DMS79 treated with DMSO at 0.1 percent for 48 hours (cell line): ENCODE measurements at regions not wholly inside any gene's neighbourhood (a gene's known extent, or its start where the extent isn't known, plus 50 kb on each side); places are given as distances from the start of the nearest gene placed in this dataset.

ENCODE experiments used
- DNase-seq: peaks from one replicate; lab custom pipeline; 2025; lab: John Stamatoyannopoulos, UW

DNA sequence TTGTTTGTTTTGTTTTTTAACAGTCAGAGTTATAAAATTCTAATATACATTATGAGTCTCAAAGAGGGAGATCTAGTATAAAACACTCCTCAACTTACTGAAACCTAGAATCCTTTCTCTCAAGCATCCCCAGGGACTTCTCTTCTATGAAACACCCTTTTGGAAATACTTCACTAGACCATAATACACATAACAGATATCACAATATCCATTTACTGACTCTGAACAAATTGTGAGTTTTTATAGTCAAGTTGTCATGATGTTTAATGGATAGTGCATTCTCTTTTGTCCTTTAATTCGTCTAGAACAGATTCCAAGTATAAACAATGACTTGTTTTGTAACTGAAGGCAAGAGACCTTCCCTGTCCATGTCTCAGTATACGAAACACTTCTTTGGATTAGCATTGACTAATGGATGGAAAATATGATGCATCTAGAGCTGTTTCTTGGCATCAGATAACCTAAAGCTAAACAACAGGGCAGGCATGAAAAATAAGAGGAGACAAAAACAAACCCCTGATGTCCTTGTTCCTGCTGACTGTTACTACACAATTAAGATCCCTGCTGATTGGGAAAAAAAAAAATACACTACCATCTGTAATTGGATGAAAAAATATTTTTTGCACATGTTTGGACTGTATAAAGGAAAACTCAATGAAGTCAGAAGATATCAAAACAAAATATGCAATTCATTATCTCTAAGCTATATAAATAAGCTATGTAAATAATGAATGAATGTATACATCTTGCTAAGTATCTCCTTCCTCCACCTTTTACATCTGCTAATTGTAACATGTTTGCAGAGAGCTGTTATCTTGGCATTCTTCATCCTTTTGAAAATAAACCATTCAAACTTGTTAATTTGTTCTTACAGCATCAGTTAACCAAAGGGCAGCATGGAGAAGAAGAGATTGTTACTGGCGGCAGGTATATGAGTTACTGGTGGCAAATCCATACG is 214.2 kb downstream of the LACC1 start:
- DNase-seq = no peak

DNA sequence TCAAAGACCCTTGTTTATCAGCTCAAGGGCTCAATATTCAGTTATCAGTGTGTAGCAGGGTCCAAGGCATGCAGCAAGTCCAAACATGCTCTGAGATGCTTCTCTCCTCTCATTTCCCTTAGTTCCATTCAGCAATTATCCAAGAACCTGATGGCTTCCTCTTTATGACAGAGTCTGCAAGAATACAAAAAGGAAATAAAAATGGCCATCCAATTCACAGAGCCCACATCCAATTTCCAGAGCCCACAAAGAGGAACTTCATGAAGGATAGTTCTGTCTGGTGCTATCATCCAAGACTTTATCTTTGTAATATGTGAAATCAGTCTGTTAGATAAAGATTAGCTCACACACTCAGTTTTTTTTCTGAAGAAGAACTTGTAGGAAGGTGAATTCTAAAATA is 217.2 kb downstream of the LACC1 start:
- no peak for DNase-seq

DNA sequence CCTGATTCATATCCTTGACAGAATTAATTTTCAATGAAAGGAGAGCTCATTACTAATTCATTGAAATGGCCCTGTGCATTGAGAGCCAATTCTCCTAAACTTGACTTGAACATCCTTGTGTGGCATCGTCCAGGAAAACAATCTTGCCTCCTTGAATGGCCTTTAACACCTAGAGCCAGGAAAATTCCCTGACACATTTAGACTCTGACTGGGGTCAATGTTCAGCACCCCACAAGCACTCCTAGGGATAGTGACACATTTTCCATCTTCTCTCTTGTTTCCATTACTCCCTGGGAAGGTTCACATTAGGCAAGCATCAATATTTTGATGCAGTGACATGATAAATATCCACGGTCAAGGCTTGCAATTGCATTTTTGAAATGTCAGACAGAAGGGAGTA is 218.9 kb downstream of the LACC1 start:
- no peak for DNase-seq

DNA sequence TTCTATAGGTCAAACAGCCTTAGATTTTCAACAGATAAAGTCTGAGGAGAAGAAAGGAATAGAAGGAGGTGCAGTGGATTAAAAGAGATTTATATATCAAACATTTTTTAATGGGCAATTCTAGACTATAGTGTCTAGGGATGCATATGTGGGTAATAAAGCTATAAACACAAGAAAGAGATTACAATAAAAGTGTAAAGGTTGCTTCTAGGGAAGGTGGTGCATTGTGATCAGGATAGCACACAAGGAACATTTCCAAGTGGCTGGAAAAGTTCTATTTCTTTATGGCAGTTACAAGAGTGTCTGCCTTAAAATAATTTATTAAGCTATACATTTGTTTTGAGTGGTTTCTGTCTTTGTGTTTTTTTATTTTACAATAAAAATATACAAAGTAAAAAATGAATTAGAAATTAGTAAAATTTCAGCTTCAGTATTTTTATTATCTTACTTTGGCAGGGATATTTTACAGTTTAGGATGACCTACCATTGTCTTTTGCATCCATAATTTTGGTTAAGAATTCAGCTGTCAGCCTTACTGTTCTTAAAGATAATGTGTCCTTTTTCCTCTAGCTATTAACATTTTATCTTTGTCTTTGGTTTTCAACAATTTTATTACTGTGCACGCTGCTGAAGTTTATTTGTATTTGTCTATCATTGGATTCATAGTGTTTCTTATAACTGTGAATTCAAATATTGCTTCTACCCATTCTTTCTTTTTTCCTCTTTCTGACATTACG is 221.8 kb downstream of the LACC1 start:
- DNase-seq = no peak

DNA sequence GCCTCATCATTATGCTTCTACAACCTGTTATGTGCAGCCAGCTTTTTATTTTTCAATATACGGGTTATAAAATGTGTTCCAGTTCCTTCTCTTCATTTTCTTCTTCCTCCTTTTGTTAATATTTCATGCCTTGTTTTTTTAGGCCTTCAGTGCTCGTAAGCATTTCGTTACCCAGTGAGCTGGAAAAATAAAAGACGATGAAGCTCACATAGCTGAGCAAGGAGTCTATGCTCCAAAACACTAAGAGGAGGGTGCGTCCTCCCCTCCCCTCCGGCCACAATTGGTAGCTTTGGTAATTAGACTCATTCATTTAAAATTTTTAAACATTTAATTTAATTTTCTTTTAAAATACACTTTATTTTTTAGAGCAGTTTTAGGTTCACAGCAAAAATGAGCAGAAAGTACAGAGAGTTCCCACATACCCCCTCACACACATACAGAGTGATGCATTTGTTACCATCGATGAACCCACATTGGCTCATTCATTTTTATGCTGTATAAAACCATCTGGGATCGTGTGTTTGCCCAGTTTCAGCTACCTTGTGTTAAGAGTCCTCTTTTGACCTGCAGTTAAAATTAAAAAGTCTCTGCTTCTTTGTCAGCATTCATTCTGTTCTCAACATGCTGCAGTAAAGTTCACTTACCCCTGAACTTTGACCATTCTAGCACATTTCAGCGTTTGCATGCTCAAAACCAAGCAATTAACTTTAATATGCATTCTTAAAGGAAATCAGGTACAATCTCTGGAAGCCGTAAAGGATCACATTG is 223.9 kb downstream of the LACC1 start:
- no peak for DNase-seq

DNA sequence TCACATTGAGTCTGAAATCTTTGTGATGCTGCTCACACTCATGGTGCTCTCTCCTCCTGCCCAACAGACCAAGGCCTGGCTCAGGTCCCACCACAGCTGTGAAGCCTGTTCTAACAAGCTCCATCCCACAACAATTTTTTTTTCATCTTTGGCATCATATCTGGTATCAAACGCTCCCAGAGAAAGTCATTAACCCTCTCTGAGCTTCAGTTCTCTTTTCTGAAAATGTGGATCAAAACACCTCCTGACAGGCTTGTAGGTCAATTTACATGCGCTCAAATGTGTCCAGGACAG is 224.4 kb downstream of the LACC1 start:
- peak; percentile 18 for DNase-seq

DNA sequence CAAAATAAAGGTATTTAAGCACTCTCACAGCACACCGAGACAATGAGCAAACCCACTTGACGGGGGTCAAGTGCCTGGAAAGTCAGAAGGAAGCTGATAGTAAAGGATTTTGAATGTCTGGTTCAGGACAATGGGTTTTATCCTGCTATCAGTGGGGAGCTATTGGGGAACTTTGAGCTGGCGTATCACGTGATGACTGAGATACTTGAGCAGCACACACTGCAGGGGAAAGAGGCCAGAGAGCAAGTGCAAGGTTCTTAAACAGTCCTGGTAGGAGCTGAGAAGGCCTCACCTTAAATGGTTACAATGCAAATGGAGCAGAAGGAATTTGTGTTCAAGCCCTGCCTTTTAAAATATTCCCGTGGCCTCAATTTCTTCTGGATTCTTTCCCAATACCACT is 225.3 kb downstream of the LACC1 start:
- DNase-seq = peak; percentile 19

DNA sequence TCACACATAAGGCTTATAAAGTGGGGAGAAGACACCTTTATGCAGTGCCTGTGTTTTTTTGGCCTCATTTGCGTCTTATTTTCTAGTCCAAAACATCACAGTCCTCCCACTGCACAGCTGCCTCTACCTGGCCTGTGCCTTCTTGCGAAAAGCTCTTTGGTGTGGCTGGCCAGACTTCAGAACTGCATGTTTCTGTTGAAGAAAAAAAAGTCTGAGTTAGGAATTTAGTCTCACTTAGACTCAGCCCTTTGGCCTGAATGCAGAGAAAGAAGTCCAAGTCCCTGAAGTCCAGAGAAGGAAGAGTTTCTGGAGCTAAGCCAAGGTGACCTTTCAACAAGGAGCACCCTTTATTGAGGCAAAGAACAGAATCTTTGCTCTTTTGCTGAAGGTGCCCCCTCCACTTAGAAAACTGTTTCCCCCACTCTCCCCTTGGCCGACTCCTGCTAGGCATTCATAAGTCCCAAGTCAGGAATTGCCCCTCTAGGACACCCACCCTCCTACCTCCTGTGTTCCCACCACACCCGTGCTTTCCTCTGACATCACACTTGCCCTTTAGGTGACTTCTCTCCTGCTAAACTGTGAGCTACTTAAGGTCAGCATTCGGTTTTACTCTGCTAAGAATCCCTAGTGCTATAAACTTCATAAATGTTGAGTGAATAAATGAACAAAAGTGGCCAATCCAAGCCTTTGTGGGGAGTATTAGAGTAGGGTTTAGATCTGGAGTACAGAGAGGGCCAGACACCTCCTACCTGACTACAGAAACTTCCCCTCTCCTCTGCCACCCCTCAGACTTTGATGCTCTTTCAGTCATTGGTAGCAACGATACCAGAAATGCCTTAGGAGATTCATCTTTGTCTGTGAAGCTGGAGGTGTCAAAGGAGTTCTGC is 226.8 kb downstream of the LACC1 start:
- DNase-seq = no peak

DNA sequence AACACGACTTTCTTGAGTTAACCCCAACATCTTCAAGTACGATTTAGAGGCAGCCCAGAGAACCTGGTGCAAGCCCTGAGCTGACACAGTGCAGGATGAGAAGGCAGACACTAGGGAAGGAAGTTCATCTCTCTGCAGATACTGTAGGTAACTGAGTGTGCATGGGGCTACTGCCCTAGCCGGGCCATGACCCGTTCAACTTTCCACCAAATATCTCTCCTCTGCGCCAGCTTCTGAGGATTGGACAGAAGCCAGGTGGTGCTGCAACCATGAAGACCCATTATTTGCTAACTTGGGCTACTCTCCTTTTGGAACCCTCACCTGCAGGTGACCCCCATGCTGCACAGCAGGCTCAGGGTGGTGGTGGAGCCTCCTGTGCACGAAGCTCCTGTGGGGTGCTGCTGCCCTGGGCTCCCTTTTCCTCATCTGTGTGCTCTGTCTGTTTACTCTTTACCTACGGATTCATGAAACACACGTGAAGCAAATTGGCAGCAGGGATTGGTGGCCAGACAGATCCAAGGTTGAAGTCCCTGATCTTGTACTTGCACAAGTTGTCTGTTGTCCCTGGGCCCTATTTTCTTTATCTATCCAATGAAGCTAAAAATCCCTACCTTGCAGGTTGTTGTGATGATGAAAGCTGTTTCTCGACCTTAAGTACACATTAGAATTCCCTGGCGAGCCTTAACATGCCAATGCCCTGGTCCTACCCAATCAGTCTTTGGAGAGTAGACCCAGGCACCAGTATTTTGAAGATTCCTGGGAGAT is 227.8 kb downstream of the LACC1 start:
- no peak for DNase-seq

DNA sequence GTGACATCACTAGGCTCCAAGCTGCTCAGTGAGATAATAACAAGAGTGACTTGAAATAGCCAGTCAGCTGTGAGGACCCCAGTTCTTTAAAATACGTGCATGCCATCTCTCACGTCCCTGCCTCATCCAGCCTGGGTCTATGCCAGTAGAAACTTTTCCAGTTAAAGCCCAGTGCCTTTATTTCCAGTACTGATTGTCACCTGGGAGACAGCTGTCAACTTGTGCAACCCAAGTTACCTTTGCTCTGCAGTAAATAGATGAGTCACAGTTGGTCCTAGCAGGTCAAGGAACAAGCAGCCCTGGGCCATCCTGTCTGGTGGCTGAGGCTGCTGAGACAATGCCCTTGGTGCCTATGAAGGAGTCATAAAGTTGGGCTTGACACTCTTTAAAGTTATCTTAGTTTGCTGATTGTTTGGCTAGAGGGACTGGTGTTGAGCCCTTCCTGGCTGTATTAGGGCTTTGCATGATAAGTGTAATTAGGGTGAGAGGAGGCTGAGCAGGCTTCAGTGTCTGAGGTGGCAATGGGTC is 228.7 kb downstream of the LACC1 start:
- no peak for DNase-seq

DNA sequence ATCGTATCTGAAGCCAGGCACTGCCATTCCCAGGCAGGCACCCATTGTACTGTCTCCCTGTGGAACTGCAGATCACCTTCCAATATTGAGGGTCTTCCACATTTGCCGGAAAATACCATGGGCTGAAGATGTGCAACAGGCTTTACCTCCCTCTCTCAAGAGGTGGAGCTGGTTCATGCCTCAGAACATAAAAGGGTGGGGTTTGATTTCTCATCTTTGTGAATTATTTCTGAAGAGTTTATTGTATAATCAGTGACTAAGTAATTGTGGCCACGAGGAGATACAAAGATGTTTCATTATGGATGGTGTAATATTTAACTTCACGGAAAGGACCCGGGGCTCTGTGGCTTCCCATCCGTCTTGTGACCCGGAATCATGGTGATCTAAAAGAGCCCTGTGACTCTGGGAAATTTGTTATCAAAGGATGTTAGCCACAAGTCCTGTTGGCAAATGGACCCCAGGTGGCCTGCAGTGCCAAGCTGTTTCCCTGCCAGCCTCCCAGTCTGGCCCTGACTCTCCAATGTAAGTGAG is 230.5 kb downstream of the LACC1 start:
- DNase-seq = no peak

DNA sequence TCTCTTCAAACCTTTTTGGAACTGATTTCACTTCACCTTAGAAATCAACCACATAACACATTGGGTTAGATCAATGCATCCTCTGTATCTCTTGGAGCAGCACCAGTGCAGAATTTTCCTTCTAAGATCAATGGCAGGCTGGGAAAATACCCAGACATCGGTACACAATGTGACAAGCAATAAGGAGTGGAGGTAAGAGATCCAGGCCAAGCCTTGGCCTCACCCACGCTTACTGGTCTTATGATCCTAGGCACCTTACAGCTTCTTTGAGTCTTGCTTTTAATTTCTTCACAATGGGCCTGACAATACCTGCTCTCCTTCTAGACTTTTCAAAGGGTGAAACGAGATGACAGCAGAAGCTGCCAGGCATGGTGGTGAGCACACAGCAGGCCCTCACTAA is 232.0 kb downstream of the LACC1 start:
- DNase-seq = no peak

DNA sequence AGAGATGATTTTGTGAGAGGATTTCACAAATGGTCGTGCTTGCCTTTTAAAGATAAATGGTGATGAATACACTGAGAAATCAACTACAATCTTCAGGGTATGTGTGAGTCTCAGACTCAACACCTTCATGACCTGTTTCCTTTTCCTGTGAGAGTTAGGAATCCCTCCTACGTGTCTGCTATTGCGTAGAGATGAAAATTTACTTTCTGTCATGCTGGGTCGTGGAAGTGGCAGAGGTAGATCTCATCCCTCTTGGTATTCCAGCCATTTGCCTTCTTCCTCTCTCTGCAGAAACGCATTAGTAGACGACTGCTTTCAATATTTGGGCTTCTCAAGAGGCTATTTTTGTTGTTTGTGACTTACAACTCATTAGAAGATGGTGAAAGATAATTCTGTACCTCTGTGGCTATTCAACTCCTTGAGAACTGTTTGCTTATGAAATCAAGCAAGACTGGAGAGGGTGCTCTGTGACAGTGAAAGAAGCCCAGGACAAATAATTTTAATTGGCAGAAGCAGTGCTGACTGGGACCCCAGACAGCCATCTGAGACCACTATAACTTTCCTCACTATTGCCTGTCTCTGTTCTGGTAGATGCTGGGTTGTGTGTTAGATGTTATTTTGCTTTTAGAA is 233.1 kb downstream of the LACC1 start:
- DNase-seq = peak; percentile 50

DNA sequence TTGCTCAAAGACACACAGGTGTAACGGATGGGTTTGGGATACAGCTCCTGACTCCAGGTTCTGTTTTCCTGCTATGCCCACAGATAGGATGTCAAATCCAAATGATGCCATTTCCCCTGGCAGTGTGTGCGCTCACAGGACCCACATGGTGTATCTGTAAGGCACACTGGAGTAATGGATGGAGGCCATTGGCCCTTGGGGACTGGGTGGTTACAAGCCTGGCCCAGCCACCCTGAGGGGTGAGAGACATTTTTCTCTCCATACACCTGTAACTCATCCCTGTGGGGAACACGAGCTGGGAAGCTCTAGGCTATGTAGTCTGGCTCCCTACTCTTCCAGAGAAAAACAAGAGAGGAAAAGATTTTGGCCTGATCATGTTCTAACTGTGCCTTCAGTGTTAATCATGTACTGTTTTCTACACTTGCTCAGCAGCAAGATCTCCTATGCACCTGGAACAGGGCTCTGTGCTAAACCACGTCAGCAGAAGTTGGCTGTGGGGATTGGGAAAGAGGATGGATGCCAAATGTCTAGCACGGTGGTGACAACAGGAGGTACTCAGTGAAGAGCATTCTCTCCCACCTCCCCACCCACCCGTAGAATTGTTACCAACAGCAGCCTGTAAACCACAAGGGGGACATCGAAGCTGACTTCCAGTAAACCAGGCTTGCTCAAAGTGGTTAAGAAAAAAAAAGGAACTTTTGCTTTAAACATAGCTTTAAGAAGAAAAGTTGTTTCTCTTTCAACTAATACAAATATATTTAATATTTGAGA is 237.0 kb downstream of the LACC1 start:
- DNase-seq = no peak

DNA sequence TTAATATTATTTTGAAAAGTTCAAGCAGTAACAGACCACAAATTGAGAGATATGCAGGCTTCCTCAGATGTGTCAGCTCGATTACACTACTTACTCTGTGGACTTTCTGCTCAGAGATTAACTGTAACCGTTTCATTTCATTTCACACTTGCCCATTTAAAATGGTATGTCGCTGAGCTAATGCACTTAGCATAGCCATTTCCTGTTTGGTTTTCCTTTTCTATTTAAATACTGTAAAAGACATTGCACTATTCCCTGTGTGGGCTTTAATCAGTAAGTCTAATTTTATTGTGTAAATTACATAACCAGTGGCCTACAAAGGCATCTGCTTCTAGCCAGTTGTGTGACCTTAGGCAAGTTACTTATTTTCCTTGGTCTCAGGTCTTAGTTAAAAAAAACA is 237.6 kb downstream of the LACC1 start:
- no peak for DNase-seq

DNA sequence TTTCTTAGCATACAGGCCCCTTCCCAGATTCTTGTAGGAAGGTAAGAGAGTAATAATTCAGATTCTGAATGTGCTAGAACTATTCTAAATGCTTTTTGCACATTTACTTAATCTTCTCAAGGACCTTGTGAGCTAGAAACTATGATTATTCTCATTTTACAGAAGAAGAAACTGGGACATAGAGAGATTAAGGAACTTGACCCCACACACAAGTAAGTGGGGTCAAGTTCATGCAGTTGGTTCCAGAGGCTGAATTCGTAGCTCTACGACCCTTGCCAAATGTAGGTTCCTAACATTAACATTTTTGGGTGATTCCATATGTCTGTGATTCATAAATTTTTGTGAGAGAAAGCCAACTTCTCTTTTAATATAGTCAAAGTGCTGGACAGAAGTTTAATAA is 238.1 kb downstream of the LACC1 start:
- no peak for DNase-seq

DNA sequence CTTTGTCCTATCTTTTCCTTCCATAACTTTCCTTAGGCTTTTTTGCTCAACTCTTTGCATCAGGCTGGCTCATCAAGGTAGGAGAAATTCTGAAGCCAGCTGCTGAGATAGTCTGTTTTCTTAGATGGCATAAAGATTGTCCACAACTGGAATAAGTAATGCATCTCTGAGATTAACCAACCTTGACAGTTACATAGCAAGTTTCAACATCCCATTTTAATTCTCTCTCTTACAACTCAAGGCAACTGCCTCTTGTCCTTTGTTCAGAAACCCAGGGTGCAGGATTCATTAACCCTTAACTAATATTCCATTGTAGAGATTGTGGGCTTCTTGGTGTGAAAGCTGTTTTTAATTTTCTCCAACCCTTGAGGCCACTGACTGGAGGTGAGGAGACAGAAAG is 239.2 kb downstream of the LACC1 start:
- DNase-seq = no peak

DNA sequence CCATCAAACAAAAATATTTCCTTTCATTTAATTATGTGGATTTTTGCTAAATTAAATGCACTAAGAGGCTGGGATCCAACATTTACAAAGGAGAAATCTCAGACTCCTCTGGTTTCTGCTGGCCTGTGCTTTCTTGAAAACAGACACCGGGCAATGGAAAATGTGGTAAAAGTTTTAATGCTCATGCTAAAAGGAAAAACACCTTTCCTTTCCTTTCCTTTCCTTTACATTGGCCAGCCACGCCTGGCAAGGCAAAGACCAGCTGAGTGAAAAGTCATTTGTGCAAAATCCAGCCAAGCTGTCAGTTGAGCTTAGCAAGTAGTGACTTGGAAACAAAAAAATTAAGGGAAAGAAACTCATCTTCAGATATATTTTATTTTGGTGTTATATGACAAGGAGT is 240.3 kb downstream of the LACC1 start:
- DNase-seq = no peak
